ENCODE measurements at regions not wholly inside any gene's neighbourhood (a gene's known extent, or its start where the extent isn't known, plus 50 kb on each side); places are given as distances from the start of the nearest gene placed in this dataset.

DNA sequence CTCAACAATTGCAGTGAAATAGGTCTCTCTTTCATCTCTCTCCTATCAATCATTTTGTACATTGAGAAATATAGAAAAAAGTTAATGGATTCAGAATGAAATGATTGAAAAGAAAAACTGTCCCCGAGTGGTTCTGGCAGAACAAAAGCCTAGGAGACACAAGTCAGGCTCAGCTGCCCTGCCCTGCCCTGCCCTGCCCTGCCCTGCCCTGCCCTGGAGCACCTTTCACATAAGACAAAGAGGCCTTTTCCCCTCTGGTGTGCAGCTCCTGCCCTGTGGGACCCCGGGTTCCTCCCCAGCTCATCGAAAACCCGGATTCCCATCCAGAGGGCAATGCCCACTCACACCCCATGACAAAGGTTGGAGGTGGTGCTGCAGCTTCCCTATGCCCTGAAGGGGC, 94.7 kb downstream of the TEX26 start:
- TF ChIP-seq EZH2phosphoT487 (IDR thresholded peaks at IDR 0.05; ENCODE audit: unreplicated experiment) (no peak), ZNF331 (CRISPR knock-in tag; IDR thresholded peaks at IDR 0.05; ENCODE audit: low read depth) (no peak), POLR2AphosphoS5 (IDR thresholded peaks at IDR 0.05; ENCODE audit: low read depth) (no peak), JUNB (IDR thresholded peaks at IDR 0.05; ENCODE audit: unreplicated experiment) (no peak), ZNF114 (CRISPR knock-in tag; IDR thresholded peaks at IDR 0.05) (no peak), NANOG (IDR thresholded peaks at IDR 0.05; ENCODE audit: borderline replicate concordance) (no peak), STAT1 (IDR thresholded peaks at IDR 0.05; ENCODE audit: unreplicated experiment) (no peak), EZH2 (IDR thresholded peaks at IDR 0.05; ENCODE audit: low read depth, unreplicated experiment) (no peak), CREB1 (CRISPR knock-in tag; IDR thresholded peaks at IDR 0.05; ENCODE audit: low read depth) (no peak)
- TF ChIP-seq, protein P1, sequence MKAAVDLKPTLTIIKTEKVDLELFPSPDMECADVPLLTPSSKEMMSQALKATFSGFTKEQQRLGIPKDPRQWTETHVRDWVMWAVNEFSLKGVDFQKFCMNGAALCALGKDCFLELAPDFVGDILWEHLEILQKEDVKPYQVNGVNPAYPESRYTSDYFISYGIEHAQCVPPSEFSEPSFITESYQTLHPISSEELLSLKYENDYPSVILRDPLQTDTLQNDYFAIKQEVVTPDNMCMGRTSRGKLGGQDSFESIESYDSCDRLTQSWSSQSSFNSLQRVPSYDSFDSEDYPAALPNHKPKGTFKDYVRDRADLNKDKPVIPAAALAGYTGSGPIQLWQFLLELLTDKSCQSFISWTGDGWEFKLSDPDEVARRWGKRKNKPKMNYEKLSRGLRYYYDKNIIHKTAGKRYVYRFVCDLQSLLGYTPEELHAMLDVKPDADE (IDR thresholded peaks at IDR 0.05) = no peak
- TF ChIP-seq, protein P2, sequence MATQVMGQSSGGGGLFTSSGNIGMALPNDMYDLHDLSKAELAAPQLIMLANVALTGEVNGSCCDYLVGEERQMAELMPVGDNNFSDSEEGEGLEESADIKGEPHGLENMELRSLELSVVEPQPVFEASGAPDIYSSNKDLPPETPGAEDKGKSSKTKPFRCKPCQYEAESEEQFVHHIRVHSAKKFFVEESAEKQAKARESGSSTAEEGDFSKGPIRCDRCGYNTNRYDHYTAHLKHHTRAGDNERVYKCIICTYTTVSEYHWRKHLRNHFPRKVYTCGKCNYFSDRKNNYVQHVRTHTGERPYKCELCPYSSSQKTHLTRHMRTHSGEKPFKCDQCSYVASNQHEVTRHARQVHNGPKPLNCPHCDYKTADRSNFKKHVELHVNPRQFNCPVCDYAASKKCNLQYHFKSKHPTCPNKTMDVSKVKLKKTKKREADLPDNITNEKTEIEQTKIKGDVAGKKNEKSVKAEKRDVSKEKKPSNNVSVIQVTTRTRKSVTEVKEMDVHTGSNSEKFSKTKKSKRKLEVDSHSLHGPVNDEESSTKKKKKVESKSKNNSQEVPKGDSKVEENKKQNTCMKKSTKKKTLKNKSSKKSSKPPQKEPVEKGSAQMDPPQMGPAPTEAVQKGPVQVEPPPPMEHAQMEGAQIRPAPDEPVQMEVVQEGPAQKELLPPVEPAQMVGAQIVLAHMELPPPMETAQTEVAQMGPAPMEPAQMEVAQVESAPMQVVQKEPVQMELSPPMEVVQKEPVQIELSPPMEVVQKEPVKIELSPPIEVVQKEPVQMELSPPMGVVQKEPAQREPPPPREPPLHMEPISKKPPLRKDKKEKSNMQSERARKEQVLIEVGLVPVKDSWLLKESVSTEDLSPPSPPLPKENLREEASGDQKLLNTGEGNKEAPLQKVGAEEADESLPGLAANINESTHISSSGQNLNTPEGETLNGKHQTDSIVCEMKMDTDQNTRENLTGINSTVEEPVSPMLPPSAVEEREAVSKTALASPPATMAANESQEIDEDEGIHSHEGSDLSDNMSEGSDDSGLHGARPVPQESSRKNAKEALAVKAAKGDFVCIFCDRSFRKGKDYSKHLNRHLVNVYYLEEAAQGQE (IDR thresholded peaks at IDR 0.05; ENCODE audit: unreplicated experiment) = no peak
- TF ChIP-seq, protein P3, sequence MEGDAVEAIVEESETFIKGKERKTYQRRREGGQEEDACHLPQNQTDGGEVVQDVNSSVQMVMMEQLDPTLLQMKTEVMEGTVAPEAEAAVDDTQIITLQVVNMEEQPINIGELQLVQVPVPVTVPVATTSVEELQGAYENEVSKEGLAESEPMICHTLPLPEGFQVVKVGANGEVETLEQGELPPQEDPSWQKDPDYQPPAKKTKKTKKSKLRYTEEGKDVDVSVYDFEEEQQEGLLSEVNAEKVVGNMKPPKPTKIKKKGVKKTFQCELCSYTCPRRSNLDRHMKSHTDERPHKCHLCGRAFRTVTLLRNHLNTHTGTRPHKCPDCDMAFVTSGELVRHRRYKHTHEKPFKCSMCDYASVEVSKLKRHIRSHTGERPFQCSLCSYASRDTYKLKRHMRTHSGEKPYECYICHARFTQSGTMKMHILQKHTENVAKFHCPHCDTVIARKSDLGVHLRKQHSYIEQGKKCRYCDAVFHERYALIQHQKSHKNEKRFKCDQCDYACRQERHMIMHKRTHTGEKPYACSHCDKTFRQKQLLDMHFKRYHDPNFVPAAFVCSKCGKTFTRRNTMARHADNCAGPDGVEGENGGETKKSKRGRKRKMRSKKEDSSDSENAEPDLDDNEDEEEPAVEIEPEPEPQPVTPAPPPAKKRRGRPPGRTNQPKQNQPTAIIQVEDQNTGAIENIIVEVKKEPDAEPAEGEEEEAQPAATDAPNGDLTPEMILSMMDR (conservative IDR thresholded peaks at IDR 0.05; ENCODE audit: low read depth in 2 of 2) = no peak
- TF ChIP-seq, protein P4, sequence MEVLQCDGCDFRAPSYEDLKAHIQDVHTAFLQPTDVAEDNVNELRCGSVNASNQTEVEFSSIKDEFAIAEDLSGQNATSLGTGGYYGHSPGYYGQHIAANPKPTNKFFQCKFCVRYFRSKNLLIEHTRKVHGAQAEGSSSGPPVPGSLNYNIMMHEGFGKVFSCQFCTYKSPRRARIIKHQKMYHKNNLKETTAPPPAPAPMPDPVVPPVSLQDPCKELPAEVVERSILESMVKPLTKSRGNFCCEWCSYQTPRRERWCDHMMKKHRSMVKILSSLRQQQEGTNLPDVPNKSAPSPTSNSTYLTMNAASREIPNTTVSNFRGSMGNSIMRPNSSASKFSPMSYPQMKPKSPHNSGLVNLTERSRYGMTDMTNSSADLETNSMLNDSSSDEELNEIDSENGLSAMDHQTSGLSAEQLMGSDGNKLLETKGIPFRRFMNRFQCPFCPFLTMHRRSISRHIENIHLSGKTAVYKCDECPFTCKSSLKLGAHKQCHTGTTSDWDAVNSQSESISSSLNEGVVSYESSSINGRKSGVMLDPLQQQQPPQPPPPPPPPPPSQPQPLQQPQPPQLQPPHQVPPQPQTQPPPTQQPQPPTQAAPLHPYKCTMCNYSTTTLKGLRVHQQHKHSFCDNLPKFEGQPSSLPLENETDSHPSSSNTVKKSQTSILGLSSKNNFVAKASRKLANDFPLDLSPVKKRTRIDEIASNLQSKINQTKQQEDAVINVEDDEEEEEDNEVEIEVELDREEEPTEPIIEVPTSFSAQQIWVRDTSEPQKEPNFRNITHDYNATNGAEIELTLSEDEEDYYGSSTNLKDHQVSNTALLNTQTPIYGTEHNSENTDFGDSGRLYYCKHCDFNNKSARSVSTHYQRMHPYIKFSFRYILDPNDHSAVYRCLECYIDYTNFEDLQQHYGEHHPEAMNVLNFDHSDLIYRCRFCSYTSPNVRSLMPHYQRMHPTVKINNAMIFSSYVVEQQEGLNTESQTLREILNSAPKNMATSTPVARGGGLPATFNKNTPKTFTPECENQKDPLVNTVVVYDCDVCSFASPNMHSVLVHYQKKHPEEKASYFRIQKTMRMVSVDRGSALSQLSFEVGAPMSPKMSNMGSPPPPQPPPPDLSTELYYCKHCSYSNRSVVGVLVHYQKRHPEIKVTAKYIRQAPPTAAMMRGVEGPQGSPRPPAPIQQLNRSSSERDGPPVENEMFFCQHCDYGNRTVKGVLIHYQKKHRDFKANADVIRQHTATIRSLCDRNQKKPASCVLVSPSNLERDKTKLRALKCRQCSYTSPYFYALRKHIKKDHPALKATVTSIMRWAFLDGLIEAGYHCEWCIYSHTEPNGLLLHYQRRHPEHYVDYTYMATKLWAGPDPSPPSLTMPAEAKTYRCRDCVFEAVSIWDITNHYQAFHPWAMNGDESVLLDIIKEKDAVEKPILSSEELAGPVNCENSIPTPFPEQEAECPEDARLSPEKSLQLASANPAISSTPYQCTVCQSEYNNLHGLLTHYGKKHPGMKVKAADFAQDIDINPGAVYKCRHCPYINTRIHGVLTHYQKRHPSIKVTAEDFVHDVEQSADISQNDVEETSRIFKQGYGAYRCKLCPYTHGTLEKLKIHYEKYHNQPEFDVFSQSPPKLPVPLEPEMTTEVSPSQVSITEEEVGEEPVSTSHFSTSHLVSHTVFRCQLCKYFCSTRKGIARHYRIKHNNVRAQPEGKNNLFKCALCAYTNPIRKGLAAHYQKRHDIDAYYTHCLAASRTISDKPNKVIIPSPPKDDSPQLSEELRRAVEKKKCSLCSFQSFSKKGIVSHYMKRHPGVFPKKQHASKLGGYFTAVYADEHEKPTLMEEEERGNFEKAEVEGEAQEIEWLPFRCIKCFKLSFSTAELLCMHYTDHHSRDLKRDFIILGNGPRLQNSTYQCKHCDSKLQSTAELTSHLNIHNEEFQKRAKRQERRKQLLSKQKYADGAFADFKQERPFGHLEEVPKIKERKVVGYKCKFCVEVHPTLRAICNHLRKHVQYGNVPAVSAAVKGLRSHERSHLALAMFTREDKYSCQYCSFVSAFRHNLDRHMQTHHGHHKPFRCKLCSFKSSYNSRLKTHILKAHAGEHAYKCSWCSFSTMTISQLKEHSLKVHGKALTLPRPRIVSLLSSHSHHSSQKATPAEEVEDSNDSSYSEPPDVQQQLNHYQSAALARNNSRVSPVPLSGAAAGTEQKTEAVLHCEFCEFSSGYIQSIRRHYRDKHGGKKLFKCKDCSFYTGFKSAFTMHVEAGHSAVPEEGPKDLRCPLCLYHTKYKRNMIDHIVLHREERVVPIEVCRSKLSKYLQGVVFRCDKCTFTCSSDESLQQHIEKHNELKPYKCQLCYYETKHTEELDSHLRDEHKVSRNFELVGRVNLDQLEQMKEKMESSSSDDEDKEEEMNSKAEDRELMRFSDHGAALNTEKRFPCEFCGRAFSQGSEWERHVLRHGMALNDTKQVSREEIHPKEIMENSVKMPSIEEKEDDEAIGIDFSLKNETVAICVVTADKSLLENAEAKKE (CRISPR knock-in tag; IDR thresholded peaks at IDR 0.05) = no peak
- no peaks in the 10 kb centered on the region for H3K79me2 ChIP-seq (replicated peaks; ENCODE audit: insufficient read depth)
- no peak overlapping the region for H3K4me2 ChIP-seq
- no peaks in the 10 kb centered on the region for H3K27me3 ChIP-seq (ENCODE audit: insufficient read depth)
- H3K4me1 ChIP-seq (ENCODE audit: insufficient read depth) = no peaks in the 10 kb centered on the region
- H3F3A ChIP-seq (replicated peaks; ENCODE audit: low read depth) = no peaks in the 10 kb centered on the region
- H3K4me3 Mint-ChIP-seq = no peak overlapping the region
- no peaks in the 10 kb centered on the region for H3K9me3 Mint-ChIP-seq
- peaks cover 3% of the 10 kb centered on the region for H3K27me3 Mint-ChIP-seq (ENCODE audit: insufficient read depth, low read depth, poor library complexity)
- DNase-seq (ENCODE audit: low spot score) (no peak), ATAC-seq (no peak)
- no peaks in the 10 kb centered on the region for H4K20me1 ChIP-seq (replicated peaks; ENCODE audit: insufficient read depth)
- no peak overlapping the region for H3K4me3 ChIP-seq
- no peak overlapping the region for H3K27ac ChIP-seq (ENCODE audit: low read depth)
- H3K9me2 ChIP-seq (ENCODE audit: insufficient read depth) = no peaks in the 10 kb centered on the region
- H3K36me3 ChIP-seq (ENCODE audit: insufficient read depth) = no peaks in the 10 kb centered on the region
- peaks cover 8% of the 10 kb centered on the region for H3K4me1 Mint-ChIP-seq
- H3K36me3 Mint-ChIP-seq (ENCODE audit: low read depth) = no peaks in the 10 kb centered on the region
- H3K27ac Mint-ChIP-seq = no peak overlapping the region
- H2AFZ ChIP-seq = no peak overlapping the region
